ELR (cell line): ENCODE measurements at regions not wholly inside any gene's neighbourhood (a gene's known extent, or its start where the extent isn't known, plus 50 kb on each side); places are given as distances from the start of the nearest gene placed in this dataset.
A peak's percentile ranks its signal among the peaks of the same experiment; 100 is the strongest.
"Not testable (repeated sequence)": the region's sequence is repeated elsewhere in the genome, so short reads cannot be mapped to it uniquely, and the experiment has no call there.

Experiments used
- DNase-seq: peaks from one replicate; pipeline ENCODE4 v3.0.0-alpha.2; 2015; ENCODE audit warnings: low read depth

GRCh38 chr22:27099946-27100722 lies 442.7 kb downstream of the MIAT start:
- DNase-seq = no peak

GRCh38 chr22:27100789-27101188 lies 443.4 kb downstream of the MIAT start:
- peak; percentile 31 for DNase-seq

- DNase-seq = no peak
Measured at GRCh38 chr22:27101288-27101687, 443.9 kb downstream of the MIAT start.

- no peak for DNase-seq
Measured at GRCh38 chr22:27104449-27104848, 447.1 kb downstream of the MIAT start.

- peak; percentile 69 for DNase-seq
Measured at GRCh38 chr22:27105142-27106025, 448.0 kb downstream of the MIAT start.

GRCh38 chr22:27106985-27107384 lies 449.6 kb downstream of the MIAT start:
- no peak for DNase-seq

- DNase-seq = no peak
Measured at GRCh38 chr22:27107386-27107785, 450.0 kb downstream of the MIAT start.

GRCh38 chr22:27107824-27108223 lies 450.4 kb downstream of the MIAT start:
- DNase-seq = peak; percentile 89

- DNase-seq = no peak
Measured at GRCh38 chr22:27108425-27109114, 451.2 kb downstream of the MIAT start.

GRCh38 chr22:27109406-27109805 lies 452.0 kb downstream of the MIAT start:
- not testable (repeated sequence) for DNase-seq

GRCh38 chr22:27110665-27111451 lies 453.5 kb downstream of the MIAT start:
- DNase-seq = peak; percentile 51

GRCh38 chr22:27111796-27112672 lies 454.6 kb downstream of the MIAT start:
- no peak for DNase-seq

- peak; percentile 86 for DNase-seq
Measured at GRCh38 chr22:27113211-27113635, 455.8 kb downstream of the MIAT start.

GRCh38 chr22:27113641-27114040 lies 456.3 kb downstream of the MIAT start:
- DNase-seq = no peak

- no peak for DNase-seq
Measured at GRCh38 chr22:27114186-27114585, 456.8 kb downstream of the MIAT start.

- no peak for DNase-seq
Measured at GRCh38 chr22:27115410-27115809, 458.0 kb downstream of the MIAT start.

GRCh38 chr22:27115816-27116256 lies 458.4 kb downstream of the MIAT start:
- peak; percentile 82 for DNase-seq

- DNase-seq = no peak
Measured at GRCh38 chr22:27116312-27117086, 459.1 kb downstream of the MIAT start.

GRCh38 chr22:27120036-27120435 lies 462.6 kb downstream of the MIAT start:
- no peak for DNase-seq

GRCh38 chr22:27122574-27122973 lies 465.2 kb downstream of the MIAT start:
- no peak for DNase-seq
